Kidney capillary endothelial cell (primary cell): ENCODE measurements at regions not wholly inside any gene's neighbourhood (a gene's known extent, or its start where the extent isn't known, plus 50 kb on each side); places are given as distances from the start of the nearest gene placed in this dataset.

Source experiments
- DNase-seq: peaks from one replicate; pipeline ENCODE4 v3.0.0-alpha.2; 2018; ENCODE audit warnings: low spot score

DNA sequence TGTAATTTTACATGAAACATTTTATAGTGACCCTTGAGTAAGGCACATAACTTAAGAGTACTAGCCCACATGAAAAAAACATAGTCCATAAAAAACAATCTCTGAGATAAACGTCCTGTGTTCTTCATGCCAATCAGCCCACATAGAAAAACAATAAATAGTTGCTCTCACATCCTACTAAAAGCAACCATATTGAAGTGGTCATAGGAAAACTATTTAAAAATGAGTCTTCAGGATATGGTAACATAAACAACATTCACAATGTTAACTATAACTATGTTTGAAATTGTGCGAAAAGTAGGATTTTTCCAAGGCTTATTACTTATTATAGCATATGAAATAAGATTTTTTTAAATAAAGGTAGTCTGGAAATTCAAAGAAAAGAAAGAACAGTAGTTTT, 77.1 kb upstream of the EPHA5 start:
- DNase-seq, result no peak

DNA sequence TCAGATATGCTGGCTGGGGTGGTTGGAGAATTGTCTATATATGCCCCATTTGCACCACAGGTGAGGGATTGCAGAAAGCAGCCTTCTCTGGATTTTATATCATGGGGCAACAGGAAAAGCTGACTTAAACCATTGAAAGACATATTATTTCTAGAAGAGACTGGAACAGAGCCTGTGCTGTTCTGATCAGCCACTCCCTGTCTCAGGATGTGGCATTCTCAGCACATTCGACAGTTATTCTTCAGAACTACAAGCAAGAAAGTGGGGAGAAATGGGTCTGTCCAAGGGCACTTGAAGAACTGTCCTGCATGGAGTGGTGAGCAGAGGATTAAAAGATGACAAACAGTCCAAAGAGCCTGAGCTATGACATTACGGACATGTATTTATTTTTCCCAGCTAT, 67.8 kb upstream of the EPHA5 start:
- no peak for DNase-seq

DNA sequence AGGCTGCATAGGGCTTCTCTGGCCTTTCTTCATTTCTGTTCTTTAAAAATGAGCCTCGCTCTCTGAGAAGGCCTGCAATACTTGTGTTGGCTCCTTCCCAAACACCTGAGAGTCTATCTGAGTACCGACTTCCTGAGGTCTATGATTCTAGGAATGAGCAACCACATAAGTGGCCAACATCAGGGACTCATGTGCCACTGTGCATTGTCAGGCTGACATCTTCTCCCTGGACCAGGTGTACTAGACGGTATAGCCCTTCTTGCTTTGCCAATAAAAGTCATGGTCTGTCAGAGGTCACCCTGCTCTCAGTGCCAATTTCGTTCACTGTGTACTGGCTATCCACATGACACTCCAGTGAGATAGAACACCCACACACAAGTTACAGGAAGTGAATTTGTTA, 67.4 kb upstream of the EPHA5 start:
- DNase-seq, result no peak

DNA sequence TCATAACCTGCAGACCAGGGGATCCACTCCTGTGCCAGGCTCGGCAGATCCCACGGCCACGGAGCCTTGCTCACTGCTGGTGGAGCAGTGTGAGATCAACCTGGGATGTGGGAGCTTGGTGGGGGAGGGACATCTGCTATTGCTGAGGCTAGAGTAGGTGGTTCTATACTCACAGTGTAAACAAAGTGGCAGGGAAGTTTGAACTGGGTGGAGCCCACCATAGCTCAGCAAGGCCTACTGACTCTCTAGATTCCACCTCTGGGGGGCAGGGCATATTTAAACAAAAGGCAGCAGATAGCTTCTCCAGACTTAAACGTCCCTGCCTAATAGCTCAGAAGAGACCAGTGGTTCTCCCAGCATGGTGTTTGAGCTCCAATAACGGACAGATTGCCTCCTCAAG, 54.7 kb upstream of the EPHA5 start:
- DNase-seq, result no peak
